Nephron (organoid): ENCODE measurements at regions not wholly inside any gene's neighbourhood (a gene's known extent, or its start where the extent isn't known, plus 50 kb on each side); places are given as distances from the start of the nearest gene placed in this dataset.

Experiments used
- H3K27ac Mint-ChIP-seq, 3 experiments: 2 replicates each; pipeline ENCODE4 v1.8.0; 2020; ENCODE audit warnings: mixed read lengths in 3 of 3, mild to moderate bottlenecking in 2 of 3, moderate library complexity in 1 of 3
- H3K27me3 Mint-ChIP-seq: 2 replicates; pipeline ENCODE4 v1.8.0; 2021; ENCODE audit warnings: low read depth, mild to moderate bottlenecking, moderate library complexity, mixed read lengths
- H3K36me3 Mint-ChIP-seq: 2 replicates; pipeline ENCODE4 v1.8.0; 2020; ENCODE audit warnings: low read depth, mixed read lengths
- H3K4me1 Mint-ChIP-seq: 2 replicates; pipeline ENCODE4 v1.8.0; 2020; ENCODE audit warnings: mixed read lengths
- H3K4me3 Mint-ChIP-seq, 3 experiments: 2 replicates each; pipeline ENCODE4 v1.8.0; 2020; ENCODE audit warnings: mild to moderate bottlenecking in 3 of 3, mixed read lengths in 3 of 3, moderate library complexity in 2 of 3
- H3K9me3 Mint-ChIP-seq: 2 replicates; pipeline ENCODE4 v1.8.0; 2020; ENCODE audit warnings: mixed read lengths
- CTCF ChIP-seq, 3 experiments: fragments of 200-600 bp; sonication (generic); IDR thresholded peaks; one replicate each; pipeline ENCODE4 v1.5.0; 2021; ENCODE audit warnings: antibody characterized with exemption in 3 of 3; ENCODE audit not compliant: unreplicated experiment in 3 of 3

GRCh38 chr5:91956738-91957137, 573.6 kb upstream of the ARRDC3 start:
- TF ChIP-seq CTCF (IDR thresholded peaks at IDR 0.05; ENCODE audit: unreplicated experiment in 3 of 3): no peak
- Mint-ChIP-seq H3K27ac (no peak overlapping the region), H3K27me3 (no peaks in the 10 kb centered on the region), H3K36me3 (no peaks in the 10 kb centered on the region), H3K4me1 (no peaks in the 10 kb centered on the region), H3K9me3 (no peaks in the 10 kb centered on the region), H3K4me3 (no peak overlapping the region)

- no peak for TF ChIP-seq CTCF (IDR thresholded peaks at IDR 0.05; ENCODE audit: unreplicated experiment in 3 of 3)
- Mint-ChIP-seq H3K36me3 (no peaks in the 10 kb centered on the region), H3K4me1 (no peaks in the 10 kb centered on the region)
Measured at GRCh38 chr5:91955610-91956009, 572.5 kb upstream of the ARRDC3 start.

GRCh38 chr5:91954136-91954535, 571.0 kb upstream of the ARRDC3 start:
- H3K27me3 Mint-ChIP-seq: no peaks in the 10 kb centered on the region
- no peak overlapping the region for H3K27ac Mint-ChIP-seq
- no peak overlapping the region for H3K4me3 Mint-ChIP-seq
- no peak for TF ChIP-seq CTCF (IDR thresholded peaks at IDR 0.05; ENCODE audit: unreplicated experiment in 3 of 3)
- H3K4me1 Mint-ChIP-seq: no peaks in the 10 kb centered on the region
- no peaks in the 10 kb centered on the region for H3K36me3 Mint-ChIP-seq
- H3K9me3 Mint-ChIP-seq: no peaks in the 10 kb centered on the region

More at GRCh38 chr5:91955610-91956009, 572.5 kb upstream of the ARRDC3 start:
- H3K27me3 Mint-ChIP-seq: no peaks in the 10 kb centered on the region
- no peaks in the 10 kb centered on the region for H3K9me3 Mint-ChIP-seq
- no peak overlapping the region for H3K4me3 Mint-ChIP-seq
- H3K27ac Mint-ChIP-seq: no peak overlapping the region

- H3K9me3 Mint-ChIP-seq: no peaks in the 10 kb centered on the region
- H3K4me1 Mint-ChIP-seq: no peaks in the 10 kb centered on the region
- H3K27me3 Mint-ChIP-seq: no peaks in the 10 kb centered on the region
- no peak overlapping the region for H3K4me3 Mint-ChIP-seq
- no peak overlapping the region for H3K27ac Mint-ChIP-seq
- H3K36me3 Mint-ChIP-seq: no peaks in the 10 kb centered on the region
- TF ChIP-seq CTCF (IDR thresholded peaks at IDR 0.05; ENCODE audit: unreplicated experiment in 3 of 3): no peak
Measured at GRCh38 chr5:91950328-91950727, 567.2 kb upstream of the ARRDC3 start.

GRCh38 chr5:91946870-91947269, 563.8 kb upstream of the ARRDC3 start:
- TF ChIP-seq CTCF (IDR thresholded peaks at IDR 0.05; ENCODE audit: unreplicated experiment in 3 of 3): no peak
- no peaks in the 10 kb centered on the region for H3K36me3 Mint-ChIP-seq

GRCh38 chr5:91941588-91941987, 558.5 kb upstream of the ARRDC3 start:
- TF ChIP-seq CTCF (IDR thresholded peaks at IDR 0.05; ENCODE audit: unreplicated experiment in 3 of 3): no peak
- Mint-ChIP-seq H3K27ac (peak overlapping the region in 1 of 3 experiments; percentile 71), H3K27me3 (no peaks in the 10 kb centered on the region), H3K4me1 (peaks cover 6% of the 10 kb centered on the region), H3K36me3 (no peaks in the 10 kb centered on the region), H3K9me3 (no peaks in the 10 kb centered on the region), H3K4me3 (no peak overlapping the region)

More at GRCh38 chr5:91946870-91947269, 563.8 kb upstream of the ARRDC3 start:
- H3K27ac Mint-ChIP-seq: no peak overlapping the region
- no peaks in the 10 kb centered on the region for H3K9me3 Mint-ChIP-seq
- H3K4me3 Mint-ChIP-seq: no peak overlapping the region
- H3K27me3 Mint-ChIP-seq: no peaks in the 10 kb centered on the region
- H3K4me1 Mint-ChIP-seq: no peaks in the 10 kb centered on the region
